ENCODE measurements at regions not wholly inside any gene's neighbourhood (a gene's known extent, or its start where the extent isn't known, plus 50 kb on each side); places are given as distances from the start of the nearest gene placed in this dataset.

DNA sequence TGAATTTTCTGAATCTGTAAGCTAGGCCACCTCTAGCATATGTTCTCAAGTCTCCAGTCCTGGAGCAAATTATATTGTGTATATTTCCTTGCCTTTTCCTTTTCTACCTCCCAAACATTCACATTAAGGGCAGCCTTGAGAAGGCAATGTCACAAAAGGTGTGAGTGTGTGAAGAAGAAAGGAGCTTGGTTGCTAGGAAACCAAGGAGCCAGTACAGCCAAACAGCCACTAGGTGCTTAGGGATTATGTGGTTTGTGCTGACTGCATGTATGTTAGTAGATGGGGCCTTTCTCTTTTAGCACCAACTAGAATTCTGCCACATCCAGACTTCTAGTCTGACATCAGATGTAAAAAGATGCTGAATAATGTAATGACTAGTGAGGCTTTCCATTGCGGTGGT, 118.8 kb upstream of the DAZL start:
- Mint-ChIP-seq H3K36me3 (ENCODE audit: low read depth) (peaks cover 10% of the 10 kb centered on the region), H3K27me3 (ENCODE audit: insufficient read depth) (no peaks in the 10 kb centered on the region), H3K4me3 (no peak overlapping the region), H3K27ac (no peak overlapping the region), H3K4me1 (ENCODE audit: low read depth) (peaks cover 30% of the 10 kb centered on the region), H3K9me3 (peaks cover 10% of the 10 kb centered on the region)
- DNase-seq: peak; percentile 54
- TF ChIP-seq, protein P1, sequence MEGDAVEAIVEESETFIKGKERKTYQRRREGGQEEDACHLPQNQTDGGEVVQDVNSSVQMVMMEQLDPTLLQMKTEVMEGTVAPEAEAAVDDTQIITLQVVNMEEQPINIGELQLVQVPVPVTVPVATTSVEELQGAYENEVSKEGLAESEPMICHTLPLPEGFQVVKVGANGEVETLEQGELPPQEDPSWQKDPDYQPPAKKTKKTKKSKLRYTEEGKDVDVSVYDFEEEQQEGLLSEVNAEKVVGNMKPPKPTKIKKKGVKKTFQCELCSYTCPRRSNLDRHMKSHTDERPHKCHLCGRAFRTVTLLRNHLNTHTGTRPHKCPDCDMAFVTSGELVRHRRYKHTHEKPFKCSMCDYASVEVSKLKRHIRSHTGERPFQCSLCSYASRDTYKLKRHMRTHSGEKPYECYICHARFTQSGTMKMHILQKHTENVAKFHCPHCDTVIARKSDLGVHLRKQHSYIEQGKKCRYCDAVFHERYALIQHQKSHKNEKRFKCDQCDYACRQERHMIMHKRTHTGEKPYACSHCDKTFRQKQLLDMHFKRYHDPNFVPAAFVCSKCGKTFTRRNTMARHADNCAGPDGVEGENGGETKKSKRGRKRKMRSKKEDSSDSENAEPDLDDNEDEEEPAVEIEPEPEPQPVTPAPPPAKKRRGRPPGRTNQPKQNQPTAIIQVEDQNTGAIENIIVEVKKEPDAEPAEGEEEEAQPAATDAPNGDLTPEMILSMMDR (IDR thresholded peaks at IDR 0.05): peak; percentile 61

DNA sequence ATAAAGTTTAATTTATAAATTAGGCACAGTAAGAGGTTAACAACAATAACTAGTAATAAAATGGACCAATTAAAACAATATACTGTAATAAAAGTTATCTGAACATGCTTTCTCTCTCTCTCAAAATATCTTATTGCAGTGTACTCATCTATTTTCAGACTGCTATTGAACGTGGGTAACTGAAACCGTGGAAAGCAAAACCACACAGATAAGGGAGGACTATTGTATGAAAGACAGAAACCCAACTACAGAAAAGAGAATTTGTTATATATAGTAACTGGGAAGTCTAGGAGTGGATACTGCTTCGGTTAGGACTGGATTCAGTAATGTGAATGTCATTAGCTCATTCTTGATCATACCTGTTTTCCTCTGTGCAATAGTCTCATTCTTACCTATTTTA, 119.3 kb upstream of the DAZL start:
- Mint-ChIP-seq H3K4me1 (ENCODE audit: low read depth) (peaks cover 35% of the 10 kb centered on the region), H3K27ac (no peak overlapping the region), H3K9me3 (peaks cover 10% of the 10 kb centered on the region), H3K36me3 (ENCODE audit: low read depth) (peaks cover 10% of the 10 kb centered on the region), H3K4me3 (no peak overlapping the region), H3K27me3 (ENCODE audit: insufficient read depth) (no peaks in the 10 kb centered on the region)
- DNase-seq: no peak
- TF ChIP-seq, protein P1 (IDR thresholded peaks at IDR 0.05): no peak

DNA sequence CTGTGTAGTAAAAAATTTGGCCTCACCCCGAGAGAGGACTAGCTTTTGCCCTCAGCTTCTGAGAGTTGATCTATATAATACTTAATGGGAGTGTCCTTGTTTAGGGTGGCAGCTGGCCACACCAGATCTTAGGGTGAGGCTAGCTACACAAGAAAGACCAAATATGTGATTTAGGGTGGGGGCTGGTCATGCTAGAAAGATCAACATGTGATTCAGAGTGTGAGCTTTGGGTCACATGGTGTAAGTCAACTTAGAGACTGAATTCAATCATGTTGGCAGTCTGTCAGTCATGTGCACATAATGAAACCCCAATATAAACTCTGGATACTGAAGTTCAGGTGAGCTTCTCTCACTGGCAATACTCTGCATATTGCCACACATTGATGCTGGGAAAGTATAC, 120.7 kb upstream of the DAZL start:
- H3K36me3 Mint-ChIP-seq (ENCODE audit: low read depth): peaks cover 10% of the 10 kb centered on the region
- peaks cover 10% of the 10 kb centered on the region for H3K9me3 Mint-ChIP-seq
- no peak for DNase-seq
- H3K27ac Mint-ChIP-seq: no peak overlapping the region
- H3K4me3 Mint-ChIP-seq: no peak overlapping the region
- TF ChIP-seq, protein P1 (IDR thresholded peaks at IDR 0.05): no peak
- H3K27me3 Mint-ChIP-seq (ENCODE audit: insufficient read depth): no peaks in the 10 kb centered on the region; the same call in 1 of the 2 replicates
- peaks cover 34% of the 10 kb centered on the region for H3K4me1 Mint-ChIP-seq (ENCODE audit: low read depth)

DNA sequence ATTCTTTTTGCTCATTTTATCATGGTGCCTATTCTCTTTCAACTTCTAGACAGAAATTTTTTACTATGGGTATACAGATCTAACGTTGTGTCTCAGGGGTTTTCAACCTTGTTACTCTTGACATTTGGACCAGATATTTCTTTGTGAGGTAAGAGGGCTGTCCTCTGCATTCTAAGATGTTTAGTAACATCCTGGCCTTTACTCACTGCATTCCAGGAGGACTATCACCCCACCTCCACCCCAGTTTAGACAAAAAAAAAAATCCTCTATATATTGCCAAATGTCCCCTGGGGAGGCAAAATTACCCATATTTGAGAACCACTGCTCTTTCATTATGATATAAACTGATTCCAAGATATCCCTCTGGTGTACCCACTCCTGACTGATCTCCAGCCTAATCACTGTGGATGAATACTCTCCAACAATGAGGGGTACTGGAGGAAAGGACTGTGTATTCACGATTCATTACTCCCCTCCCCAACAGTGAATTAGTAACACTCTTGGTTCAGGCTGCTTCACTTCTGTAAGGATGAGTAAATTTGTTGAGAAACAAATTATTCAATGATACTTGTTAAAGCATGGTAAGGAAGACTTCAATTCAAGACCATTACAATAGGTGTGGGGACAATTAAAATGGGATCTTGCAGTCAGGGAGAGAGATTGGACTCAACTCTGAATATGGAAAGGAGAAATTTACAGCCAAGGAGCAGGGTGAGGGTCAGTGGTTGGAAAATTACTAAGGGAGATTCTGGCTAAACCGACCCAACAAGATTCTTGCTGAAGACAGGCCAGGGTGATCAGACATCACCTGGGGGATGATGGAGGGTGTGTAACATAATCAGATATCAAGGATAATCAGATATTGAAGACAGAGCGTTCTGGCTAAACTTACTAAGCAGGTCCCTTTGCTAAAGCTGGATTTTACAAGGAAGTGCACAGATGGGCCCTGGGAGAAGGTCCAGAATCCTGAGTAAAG, 123.8 kb upstream of the DAZL start:
- Mint-ChIP-seq H3K4me1 (ENCODE audit: low read depth) (peaks cover 34% of the 10 kb centered on the region), H3K27ac (peak overlapping the region; percentile 89), H3K36me3 (ENCODE audit: low read depth) (peaks cover 38% of the 10 kb centered on the region), H3K27me3 (ENCODE audit: insufficient read depth) (no peaks in the 10 kb centered on the region; the same call in none of the 2 replicates), H3K4me3 (peak overlapping the region; percentile 60), H3K9me3 (peaks cover 38% of the 10 kb centered on the region)
- TF ChIP-seq, protein P1 (IDR thresholded peaks at IDR 0.05): no peak
- DNase-seq: peak; percentile 61

DNA sequence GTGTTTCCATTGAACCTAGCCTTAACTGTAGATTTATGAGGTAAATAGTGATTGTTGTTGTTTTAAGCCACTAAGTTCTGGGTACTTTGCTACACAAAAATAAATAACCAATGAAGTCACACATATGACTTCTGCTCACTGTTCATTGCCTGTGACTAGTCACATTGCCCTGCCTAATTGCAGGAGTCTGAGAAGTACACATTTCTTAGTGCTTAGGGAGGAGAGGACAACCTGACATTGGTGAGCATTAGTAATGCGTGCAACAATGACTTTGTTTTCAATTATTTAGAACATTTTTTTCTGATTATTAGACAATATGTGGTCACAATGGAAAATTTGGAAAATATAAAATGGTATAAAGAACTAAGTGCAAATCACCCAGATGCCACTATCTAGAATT, 133.2 kb upstream of the DAZL start:
- H3K36me3 Mint-ChIP-seq (ENCODE audit: low read depth): peaks cover 55% of the 10 kb centered on the region
- peak overlapping the region; percentile 93 for H3K27ac Mint-ChIP-seq
- TF ChIP-seq, protein P1 (IDR thresholded peaks at IDR 0.05): no peak
- H3K4me1 Mint-ChIP-seq (ENCODE audit: low read depth): peaks cover 61% of the 10 kb centered on the region
- DNase-seq: peak; percentile 52
- H3K27me3 Mint-ChIP-seq (ENCODE audit: insufficient read depth): peaks cover 2% of the 10 kb centered on the region; the same call in 1 of the 2 replicates
- peaks cover 67% of the 10 kb centered on the region for H3K9me3 Mint-ChIP-seq
- no peak overlapping the region for H3K4me3 Mint-ChIP-seq

Measured in HFFc6 (cell line).